ENCODE measurements at regions not wholly inside any gene's neighbourhood (a gene's known extent, or its start where the extent isn't known, plus 50 kb on each side); places are given as distances from the start of the nearest gene placed in this dataset.
A peak's percentile ranks its signal among the peaks of the same experiment; 100 is the strongest.
"Not testable (repeated sequence)": the region's sequence is repeated elsewhere in the genome, so short reads cannot be mapped to it uniquely, and the experiment has no call there.

- POLR2A ChIA-PET = no interaction called here
- peaks cover 0 to 5% (median 0%) of the 10 kb centered on the region in 9 donors for H3K9me3 Mint-ChIP-seq
- no peaks in the 10 kb centered on the region for H3K4me1 Mint-ChIP-seq
- DNase-seq (no peak), ATAC-seq (no peak)
- no peak overlapping the region for H3K4me3 Mint-ChIP-seq
- H3K27me3 Mint-ChIP-seq = no peaks in the 10 kb centered on the region
- peak overlapping the region in 1 of 10 donors; percentile 56 for H3K27ac Mint-ChIP-seq
- peaks cover 8 to 14% (median 9%) of the 10 kb centered on the region in 3 donors for H3K36me3 Mint-ChIP-seq
These were observed 79.6 kb upstream of the FRG1 start for GRCh38 chr4:189861101-189861500.

GRCh38 chr4:189869236-189869635 lies 71.4 kb upstream of the FRG1 start:
- peaks cover 0 to 4% (median 0%) of the 10 kb centered on the region in 5 donors for H3K27me3 Mint-ChIP-seq

GRCh38 chr4:189870511-189871234 lies 70.0 kb upstream of the FRG1 start:
- Mint-ChIP-seq H3K4me3 (no peak overlapping the region), H3K9me3 (peaks cover 0 to 5% (median 0%) of the 10 kb centered on the region in 9 donors), H3K27me3 (peaks cover 0 to 4% (median 0%) of the 10 kb centered on the region in 5 donors), H3K27ac (no peak overlapping the region), H3K4me1 (no peaks in the 10 kb centered on the region), H3K36me3 (peaks cover 0 to 4% (median 0%) of the 10 kb centered on the region in 3 donors)
- ATAC-seq = no peak
- no peak for DNase-seq
- POLR2A ChIA-PET = no interaction called here

More at GRCh38 chr4:189869236-189869635, 71.4 kb upstream of the FRG1 start:
- Mint-ChIP-seq H3K27ac (no peak overlapping the region), H3K4me3 (no peak overlapping the region), H3K4me1 (no peaks in the 10 kb centered on the region), H3K9me3 (no peaks in the 10 kb centered on the region), H3K36me3 (no peaks in the 10 kb centered on the region)
- no peak for DNase-seq
- ATAC-seq = no peak
- POLR2A ChIA-PET = no interaction called here

GRCh38 chr4:189874591-189874990 lies 66.1 kb upstream of the FRG1 start:
- no peak overlapping the region for H3K27ac Mint-ChIP-seq
- peaks cover 0 to 10% (median 3%) of the 10 kb centered on the region in 9 donors for H3K9me3 Mint-ChIP-seq
- peaks cover 0 to 7% (median 0%) of the 10 kb centered on the region in 5 donors for H3K27me3 Mint-ChIP-seq
- no peaks in the 10 kb centered on the region for H3K4me1 Mint-ChIP-seq
- no peak overlapping the region for H3K4me3 Mint-ChIP-seq
- DNase-seq = no peak
- POLR2A ChIA-PET = no interaction called here
- H3K36me3 Mint-ChIP-seq = peaks cover 0 to 4% (median 0%) of the 10 kb centered on the region in 3 donors
- no peak for ATAC-seq

GRCh38 chr4:189881190-189881589 lies 59.5 kb upstream of the FRG1 start:
- H3K36me3 Mint-ChIP-seq, ATAC-seq, H3K27me3 Mint-ChIP-seq, H3K27ac Mint-ChIP-seq, H3K4me1 Mint-ChIP-seq, POLR2A ChIA-PET, H3K4me3 Mint-ChIP-seq: not testable (repeated sequence)
- peak in 4 of 10 donors; percentile 3 to 25 (median 8) for DNase-seq
- peaks cover 0 to 14% (median 6%) of the 10 kb centered on the region in 9 donors for H3K9me3 Mint-ChIP-seq

- DNase-seq, H3K4me3 Mint-ChIP-seq, H3K27me3 Mint-ChIP-seq, H3K27ac Mint-ChIP-seq, ATAC-seq, H3K4me1 Mint-ChIP-seq, POLR2A ChIA-PET: not testable (repeated sequence)
- Mint-ChIP-seq H3K36me3 (peaks cover 0 to 36% (median 32%) of the 10 kb centered on the region in 3 donors), H3K9me3 (peaks cover 0 to 39% (median 22%) of the 10 kb centered on the region in 9 donors)
These were observed 52.3 kb upstream of the FRG1 start for GRCh38 chr4:189888407-189888806.
